OCI-LY1 (cell line): ENCODE measurements at regions not wholly inside any gene's neighbourhood (a gene's known extent, or its start where the extent isn't known, plus 50 kb on each side); places are given as distances from the start of the nearest gene placed in this dataset.

Source experiments
- H2AFZ ChIP-seq: fragments of 200-600 bp; sonication (generic), shearing (Covaris generic); 2 replicates; pipeline ENCODE4 v1.6.0; 2014; ENCODE audit warnings: antibody characterized with exemption, mild to moderate bottlenecking, low read length
- H3F3A ChIP-seq: fragments of 200-600 bp; sonication (generic), shearing (Covaris generic); 2 replicates; pipeline ENCODE4 v1.6.0; 2014; ENCODE audit warnings: mild to moderate bottlenecking, antibody characterized with exemption, low read length, moderate library complexity; ENCODE audit not compliant: insufficient read depth
- H3K27ac ChIP-seq: fragments of 200-600 bp; sonication (generic); 2 replicates; pipeline ENCODE4 v1.5.1; 2014; ENCODE audit warnings: low read length, mixed run types, mild to moderate bottlenecking, low read depth; ENCODE audit not compliant: poor library complexity, severe bottlenecking
- H3K27me3 ChIP-seq: fragments of 200-600 bp; sonication (generic); 2 replicates; pipeline ENCODE4 v1.6.0; 2014; ENCODE audit warnings: antibody characterized with exemption, mild to moderate bottlenecking, low read length, moderate library complexity; ENCODE audit not compliant: insufficient read depth
- H3K36me3 ChIP-seq: fragments of 200-600 bp; sonication (generic); 2 replicates; pipeline ENCODE4 v1.6.1; 2014; ENCODE audit warnings: mild to moderate bottlenecking, antibody characterized with exemption, low read length, moderate library complexity, mixed read lengths; ENCODE audit not compliant: insufficient read depth
- H3K4me1 ChIP-seq: fragments of 200-600 bp; sonication (generic); 2 replicates; pipeline ENCODE4 v1.5.1; 2014; ENCODE audit warnings: mild to moderate bottlenecking, low read length, moderate library complexity; ENCODE audit not compliant: insufficient read depth, severe bottlenecking
- H3K4me2 ChIP-seq: fragments of 200-600 bp; sonication (generic), shearing (Covaris generic); 2 replicates; pipeline ENCODE4 v1.6.1; 2014; ENCODE audit warnings: low read length
- H3K4me3 ChIP-seq: fragments of 200-600 bp; sonication (generic); 2 replicates; pipeline ENCODE4 v1.5.1; 2014; ENCODE audit warnings: low read length, low read depth, mild to moderate bottlenecking, mixed read lengths; ENCODE audit not compliant: poor library complexity, severe bottlenecking
- H3K79me2 ChIP-seq: fragments of 200-600 bp; shearing (Covaris generic); 2 replicates; pipeline ENCODE4 v1.6.1; 2016; ENCODE audit warnings: mixed run types, low read length, mixed read lengths; ENCODE audit not compliant: insufficient read depth
- H3K9ac ChIP-seq: fragments of 200-600 bp; sonication (generic), shearing (Covaris generic); 2 replicates; pipeline ENCODE4 v1.6.1; 2014; ENCODE audit warnings: mild to moderate bottlenecking, low read length, mixed read lengths
- H3K9me2 ChIP-seq: fragments of 200-600 bp; sonication (generic), shearing (Covaris generic); 2 replicates; pipeline ENCODE4 v1.6.1; 2014; ENCODE audit warnings: low read depth, mild to moderate bottlenecking, low read length, mixed read lengths
- H3K9me3 ChIP-seq: fragments of 200-600 bp; shearing (Covaris generic); 2 replicates; pipeline ENCODE4 v1.6.1; 2014; ENCODE audit warnings: low read length, mixed read lengths
- H4K20me1 ChIP-seq: fragments of 200-600 bp; sonication (generic), shearing (Covaris generic); 2 replicates; pipeline ENCODE4 v1.6.0; 2016; ENCODE audit warnings: mild to moderate bottlenecking, low read length; ENCODE audit not compliant: insufficient read depth
- EZH2 ChIP-seq: fragments of 200-600 bp; sonication (generic), shearing (Covaris generic); IDR thresholded peaks from 2 replicates; pipeline ENCODE4 v1.8.0; 2017; ENCODE audit warnings: borderline replicate concordance, mixed run types, mild to moderate bottlenecking, antibody characterized with exemption, low read length, moderate library complexity, mixed read lengths
- TF ChIP-seq, protein P1 (sequence below): fragments of 200-600 bp; sonication (generic), shearing (Covaris generic); IDR thresholded peaks from 2 replicates; pipeline ENCODE4 v1.5.1; 2017; ENCODE audit warnings: mild to moderate bottlenecking, antibody characterized with exemption, low read length, moderate library complexity, mixed read lengths

DNA sequence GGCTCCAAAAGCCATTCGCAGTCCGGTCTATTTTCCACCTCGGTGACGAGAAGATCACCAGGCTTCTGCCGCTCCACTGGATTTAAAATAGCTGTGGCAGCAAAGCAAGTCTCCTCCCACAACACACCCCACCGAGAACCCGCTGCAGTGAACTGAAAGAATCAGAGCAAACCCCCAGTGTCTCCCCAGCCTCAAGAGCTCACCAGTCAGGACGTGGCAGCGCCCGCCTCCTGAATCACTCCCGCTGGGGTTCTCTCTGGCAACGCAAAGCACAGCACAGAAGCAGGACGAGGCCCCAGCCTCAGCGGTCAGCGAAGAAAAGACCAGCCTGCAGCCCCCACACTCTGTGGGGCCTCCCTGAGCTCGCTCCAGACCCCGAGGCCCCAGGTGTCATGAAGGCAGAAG, 126.1 kb upstream of the PPP2R2D start:
- no peak for TF ChIP-seq EZH2
- TF ChIP-seq, protein P1, sequence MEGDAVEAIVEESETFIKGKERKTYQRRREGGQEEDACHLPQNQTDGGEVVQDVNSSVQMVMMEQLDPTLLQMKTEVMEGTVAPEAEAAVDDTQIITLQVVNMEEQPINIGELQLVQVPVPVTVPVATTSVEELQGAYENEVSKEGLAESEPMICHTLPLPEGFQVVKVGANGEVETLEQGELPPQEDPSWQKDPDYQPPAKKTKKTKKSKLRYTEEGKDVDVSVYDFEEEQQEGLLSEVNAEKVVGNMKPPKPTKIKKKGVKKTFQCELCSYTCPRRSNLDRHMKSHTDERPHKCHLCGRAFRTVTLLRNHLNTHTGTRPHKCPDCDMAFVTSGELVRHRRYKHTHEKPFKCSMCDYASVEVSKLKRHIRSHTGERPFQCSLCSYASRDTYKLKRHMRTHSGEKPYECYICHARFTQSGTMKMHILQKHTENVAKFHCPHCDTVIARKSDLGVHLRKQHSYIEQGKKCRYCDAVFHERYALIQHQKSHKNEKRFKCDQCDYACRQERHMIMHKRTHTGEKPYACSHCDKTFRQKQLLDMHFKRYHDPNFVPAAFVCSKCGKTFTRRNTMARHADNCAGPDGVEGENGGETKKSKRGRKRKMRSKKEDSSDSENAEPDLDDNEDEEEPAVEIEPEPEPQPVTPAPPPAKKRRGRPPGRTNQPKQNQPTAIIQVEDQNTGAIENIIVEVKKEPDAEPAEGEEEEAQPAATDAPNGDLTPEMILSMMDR = no peak
- Histone ChIP-seq H3K79me2 (no peaks in the 10 kb centered on the region), H3K4me3 (no peak overlapping the region), H2AFZ (no peak overlapping the region), H3K27ac (no peak overlapping the region), H3K9me3 (no peaks in the 10 kb centered on the region), H3K27me3 (no peaks in the 10 kb centered on the region; the same call in 1 of the 2 replicates), H3F3A (no peaks in the 10 kb centered on the region), H3K36me3 (no peaks in the 10 kb centered on the region), H3K4me1 (no peaks in the 10 kb centered on the region), H3K9ac (no peak overlapping the region), H3K4me2 (no peak overlapping the region), H3K9me2 (no peaks in the 10 kb centered on the region), H4K20me1 (no peaks in the 10 kb centered on the region)

DNA sequence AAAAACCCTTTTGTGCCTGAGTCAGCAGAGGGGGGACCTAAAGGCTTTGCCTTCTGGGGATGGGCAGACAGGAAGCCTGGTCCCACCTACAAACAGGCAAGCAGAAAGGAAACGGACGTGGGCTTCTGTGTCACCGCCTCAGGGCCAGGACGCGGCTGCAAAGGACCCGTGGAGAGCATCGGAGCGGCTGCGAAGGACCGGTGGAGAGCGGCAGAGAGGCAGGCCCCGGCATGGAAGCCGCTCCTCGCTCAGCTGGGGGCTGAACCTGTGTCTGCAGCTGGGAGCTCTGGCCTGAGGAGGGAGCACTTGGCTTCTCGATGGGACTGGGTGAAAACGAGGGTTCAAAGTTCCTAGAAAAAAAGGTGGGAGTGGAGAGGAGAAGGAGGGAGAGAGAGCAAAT, 125.4 kb upstream of the PPP2R2D start:
- H3K4me3 ChIP-seq = no peak overlapping the region
- H3K4me2 ChIP-seq = no peak overlapping the region
- no peaks in the 10 kb centered on the region for H4K20me1 ChIP-seq
- no peaks in the 10 kb centered on the region for H3K36me3 ChIP-seq
- no peaks in the 10 kb centered on the region for H3K4me1 ChIP-seq
- no peaks in the 10 kb centered on the region for H3F3A ChIP-seq
- no peak overlapping the region for H3K9ac ChIP-seq
- no peaks in the 10 kb centered on the region for H3K9me2 ChIP-seq
- H3K9me3 ChIP-seq = no peaks in the 10 kb centered on the region
- TF ChIP-seq, protein P1 = no peak
- no peak for TF ChIP-seq EZH2
- H3K27ac ChIP-seq = no peak overlapping the region
- no peaks in the 10 kb centered on the region for H3K79me2 ChIP-seq
- H2AFZ ChIP-seq = no peak overlapping the region
- H3K27me3 ChIP-seq = no peaks in the 10 kb centered on the region; the same call in 1 of the 2 replicates

DNA sequence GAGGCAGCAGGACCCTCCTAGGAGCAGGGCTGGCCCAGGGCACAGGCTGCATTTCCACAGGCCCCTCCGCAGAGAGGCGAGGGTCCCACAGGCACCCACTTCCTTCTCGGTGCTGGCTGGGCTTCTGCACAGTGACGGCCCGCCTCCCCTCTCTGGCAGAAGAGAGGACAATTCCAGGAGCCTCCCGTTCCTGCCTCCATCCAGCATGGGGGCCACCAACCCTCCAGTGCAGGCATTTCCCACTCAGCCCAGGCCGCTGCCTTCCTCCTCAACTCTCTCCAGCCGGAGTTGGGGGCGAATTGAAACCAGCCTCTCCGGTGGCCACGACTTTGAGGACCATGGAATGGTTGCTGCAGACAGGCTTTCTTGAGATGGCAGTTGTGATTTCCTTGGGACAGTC, 125.0 kb upstream of the PPP2R2D start:
- no peaks in the 10 kb centered on the region; the same call in 1 of the 2 replicates for H3K27me3 ChIP-seq
- H2AFZ ChIP-seq = no peak overlapping the region
- TF ChIP-seq, protein P1 = no peak
- TF ChIP-seq EZH2 = no peak
- H3K27ac ChIP-seq = no peak overlapping the region
- H3K4me2 ChIP-seq = no peak overlapping the region
- no peaks in the 10 kb centered on the region for H3K36me3 ChIP-seq
- no peak overlapping the region for H3K9ac ChIP-seq
- H3K4me3 ChIP-seq = no peak overlapping the region
- no peaks in the 10 kb centered on the region for H3K79me2 ChIP-seq
- no peaks in the 10 kb centered on the region for H3K9me2 ChIP-seq
- no peaks in the 10 kb centered on the region for H3K4me1 ChIP-seq
- H3K9me3 ChIP-seq = no peaks in the 10 kb centered on the region
- no peaks in the 10 kb centered on the region for H4K20me1 ChIP-seq
- no peaks in the 10 kb centered on the region for H3F3A ChIP-seq
